Heart left ventricle (tissue), 13 donors: ENCODE measurements at regions not wholly inside any gene's neighbourhood (a gene's known extent, or its start where the extent isn't known, plus 50 kb on each side); places are given as distances from the start of the nearest gene placed in this dataset.

Source experiments
- CTCF ChIP-seq, 12 donors: fragments of 200-600 bp; sonication (generic) in 4 of 12; IDR thresholded peaks; one replicate each; pipeline versions ENCODE4 v1.5.0 to v1.8.0; 2018 to 2022; ENCODE audit warnings: antibody characterized with exemption in 12 of 12, mild to moderate bottlenecking in 5 of 12
- POLR2A ChIP-seq, 2 donors: fragments of 450-650 bp; IDR thresholded peaks; one replicate each; pipeline ENCODE4 v1.6.1; 2017; ENCODE audit warnings: antibody characterized with exemption in 2 of 2, mild to moderate bottlenecking in 2 of 2, moderate library complexity in 2 of 2
- donor health status: ischemic (EF 13 %, LVEDD 7.1; RV severe dilation, severe dysfunction).
- donor health status: DM: no; HTN: yes; CAD: no.
- donor health status: DM: no; HTN: no; CAD: no.
- donor health status: ischemic (EF 25% LVEDD 6.9; RV normal size, moderate dysfunction).
- donor health status: ischemic (EF 25% LVEDD 5.7; RV mildly dilated, moderate dysfunction).
- donor health status: ischemic (EF 35%, LVEDD 5.7; RV mildly dilated, moderate dysfunction).
- donor health status: nonischemic (EF 11% LVEDD 7.7; RV severe dilation, severe dysfunction).
- donor health status: DM: yes; HTN: yes; CAD: no.
- donor health status: PGD.
- donor health status: ischemic (EF 29% LVEDD 5.4; RV normal size, mild dysfunction).
- donor health status: nonischemic (EF 23%, LVEDD 6.1; RV moderate dilation, normal function).

GRCh38 chr3:36211652-36211999, 168.7 kb upstream of the STAC start:
- TF ChIP-seq POLR2A (IDR thresholded peaks at IDR 0.05) (no peak), CTCF (IDR thresholded peaks at IDR 0.05) (no peak)
